GM21528 (cell line): ENCODE measurements at regions not wholly inside any gene's neighbourhood (a gene's known extent, or its start where the extent isn't known, plus 50 kb on each side); places are given as distances from the start of the nearest gene placed in this dataset.
A peak's percentile ranks its signal among the peaks of the same experiment; 100 is the strongest.
"Not testable (repeated sequence)": the region's sequence is repeated elsewhere in the genome, so short reads cannot be mapped to it uniquely, and the experiment has no call there.

Experiments
- ATAC-seq: cut with Tn5 transposase; IDR thresholded peaks from one replicate; pipeline ENCODE4 v1.9.1; 2021; ENCODE audit warnings: mild to moderate bottlenecking, moderate library complexity; ENCODE audit not compliant: unreplicated experiment, low FRiP score

DNA sequence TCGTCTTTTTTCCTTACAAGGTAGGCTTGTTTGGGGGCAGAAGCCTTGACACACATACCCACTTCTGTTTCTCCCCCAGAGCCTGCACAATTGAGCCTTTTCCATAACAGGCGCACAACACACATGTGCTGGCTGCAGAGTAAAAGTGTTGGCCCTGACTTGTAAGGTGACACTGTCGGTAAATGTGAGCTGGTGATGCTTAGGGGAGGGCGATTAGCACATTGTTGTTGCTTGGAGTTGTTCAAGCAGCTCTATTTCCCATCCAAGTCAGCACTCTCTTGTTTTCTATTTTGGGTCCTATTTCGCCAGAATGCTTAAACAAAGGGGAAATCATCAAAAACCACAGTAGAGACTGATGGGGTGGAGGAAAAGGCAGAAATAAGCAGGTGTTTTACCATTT, 51.9 kb upstream of the PTPRJ start:
- ATAC-seq, result no peak

DNA sequence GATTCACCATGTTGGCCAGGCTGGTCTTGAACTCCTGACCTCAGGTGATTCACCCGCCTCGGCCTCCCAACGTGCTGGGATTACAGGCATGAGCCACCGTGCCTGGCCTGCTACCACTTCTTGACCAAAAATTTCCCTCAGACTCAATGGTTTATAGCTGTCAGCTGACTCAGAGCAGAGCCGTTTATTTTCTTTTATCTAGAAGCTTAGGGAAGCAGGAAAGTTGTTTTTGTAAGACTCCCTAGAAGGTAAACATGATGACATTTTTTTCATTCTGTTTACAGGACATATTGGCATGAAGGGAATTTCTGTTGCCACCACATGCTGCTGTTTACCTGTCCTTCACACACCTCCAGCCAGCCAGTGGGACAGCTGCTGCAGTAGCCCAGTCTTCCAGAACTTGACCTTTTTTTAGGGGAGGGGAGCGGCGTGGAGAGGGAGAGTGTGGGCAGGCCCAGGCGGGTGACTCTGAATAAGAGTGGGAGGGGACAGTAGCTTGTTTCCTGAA, 56.1 kb upstream of the PTPRJ start:
- no peak for ATAC-seq

DNA sequence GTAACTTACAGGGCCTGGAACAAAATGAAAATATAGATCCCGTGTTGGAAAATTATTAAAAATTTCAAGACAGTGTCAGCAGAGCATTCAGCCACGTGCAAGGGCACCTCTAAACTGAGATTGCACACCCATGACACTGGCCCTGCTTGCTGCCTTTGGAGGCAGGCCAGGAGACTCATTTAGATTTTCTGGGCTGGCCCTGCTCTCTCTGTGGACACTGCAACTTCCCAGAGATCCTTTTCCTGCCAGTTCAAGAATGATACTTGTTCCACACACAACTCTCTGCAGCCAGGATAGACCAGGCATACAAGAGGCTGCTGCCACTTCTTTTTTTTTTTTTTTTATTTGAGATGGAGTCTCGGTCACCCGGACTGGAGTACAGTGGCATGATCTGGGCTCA, 56.7 kb upstream of the PTPRJ start:
- no peak for ATAC-seq

DNA sequence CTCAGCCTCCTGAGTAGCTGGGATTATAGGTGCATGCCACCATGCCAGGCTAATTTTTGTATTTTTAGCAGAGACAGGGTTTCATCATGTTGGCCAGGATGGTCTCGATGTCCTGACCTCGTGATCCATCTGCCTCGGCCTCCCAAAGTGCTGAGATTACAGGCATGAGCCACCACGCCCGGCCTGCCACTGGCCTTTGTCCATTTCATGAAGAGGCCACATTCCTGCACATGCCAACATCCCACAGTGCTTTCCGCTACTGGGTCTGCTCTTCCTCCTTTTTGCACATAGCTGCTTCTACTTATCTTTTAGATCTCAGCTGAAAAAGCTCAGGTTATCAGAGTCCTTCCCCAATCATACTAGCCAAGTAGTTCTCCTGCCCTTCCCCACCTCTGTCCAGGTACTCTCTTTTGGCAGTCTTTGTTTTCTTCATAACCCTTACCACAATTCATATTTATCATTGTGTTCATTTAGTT, 59.2 kb upstream of the PTPRJ start:
- ATAC-seq, result not testable (repeated sequence)

DNA sequence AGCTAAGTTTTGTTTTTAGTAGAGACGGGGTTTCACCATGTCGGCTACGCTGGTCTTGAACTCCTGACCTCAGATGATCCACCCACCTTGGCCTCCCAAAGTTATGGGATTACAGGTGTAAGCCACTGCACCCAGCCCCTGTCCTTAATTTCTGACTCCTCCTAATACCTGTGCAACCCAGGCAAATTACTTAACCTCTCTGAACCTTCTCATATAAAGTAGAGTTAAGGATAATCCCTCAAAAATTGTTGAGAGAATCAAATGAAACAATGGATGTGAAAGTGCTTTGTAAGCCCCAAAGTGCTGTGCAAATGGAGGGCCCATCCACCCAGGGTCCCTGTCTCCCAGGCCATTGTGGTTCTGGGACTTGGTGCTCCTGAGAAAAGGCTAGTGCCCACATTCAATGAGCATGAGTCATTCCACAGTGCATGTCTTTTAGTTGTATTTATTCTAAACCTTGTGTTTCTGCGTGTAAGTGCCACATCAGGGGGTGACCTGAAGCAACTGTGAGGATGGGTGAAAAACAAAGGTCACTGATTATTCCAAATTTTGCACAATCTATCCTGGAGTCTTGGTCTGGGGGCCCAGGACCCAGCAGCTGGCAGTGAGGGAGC, 61.4 kb upstream of the PTPRJ start:
- no peak for ATAC-seq

DNA sequence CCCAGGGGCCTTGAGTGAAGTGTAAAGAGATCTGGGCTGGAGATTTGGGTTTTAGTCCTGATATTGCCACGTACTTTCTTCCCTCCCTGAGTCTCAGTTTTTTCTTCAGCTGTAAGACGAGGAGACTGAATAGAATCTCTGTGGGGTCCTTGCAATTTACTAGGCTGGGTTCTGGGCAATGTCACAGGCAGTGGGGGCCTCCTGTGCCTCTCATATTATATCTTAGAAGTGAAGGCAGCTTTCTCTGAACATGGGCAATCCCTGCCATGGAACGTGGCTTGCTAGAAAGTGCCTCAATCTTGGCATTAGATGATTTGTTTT, 62.0 kb upstream of the PTPRJ start:
- no peak for ATAC-seq

DNA sequence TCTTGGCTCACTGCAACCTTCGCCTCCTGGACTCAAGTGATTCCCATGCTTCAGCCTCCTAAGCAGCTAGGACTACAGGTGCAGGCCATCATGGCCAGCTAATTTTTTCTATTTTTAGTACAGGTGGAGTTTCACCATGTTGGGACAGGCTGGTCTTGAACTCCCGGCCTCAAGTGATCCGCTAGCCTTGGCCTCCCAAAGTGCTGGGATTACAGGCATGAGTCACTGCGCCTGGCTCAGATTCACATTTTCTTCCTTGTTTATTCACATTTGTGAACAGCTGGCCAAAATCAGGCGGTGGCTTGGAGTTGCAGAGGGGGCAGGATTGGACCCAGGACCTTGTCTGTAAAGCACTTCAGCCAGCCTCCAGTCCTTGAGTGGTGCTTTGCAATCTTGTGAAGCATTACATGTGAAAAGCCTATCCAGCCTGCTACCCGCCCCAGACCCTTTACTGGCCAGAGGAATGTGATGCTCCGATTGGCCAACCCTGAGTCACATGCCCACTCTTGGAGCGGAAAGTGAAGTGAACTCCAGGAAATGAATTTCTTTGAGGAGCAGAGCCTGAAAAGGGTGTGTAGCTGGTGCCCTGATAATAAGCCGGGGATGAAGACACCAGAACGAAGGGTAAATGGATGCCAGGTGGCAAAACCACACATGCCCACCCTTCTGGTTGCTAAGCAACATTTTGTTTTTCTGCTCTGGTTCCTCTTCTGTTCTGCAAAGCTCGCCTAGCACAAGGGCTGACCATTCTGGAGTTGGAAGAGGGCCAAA, 62.6 kb upstream of the PTPRJ start:
- ATAC-seq, result no peak

DNA sequence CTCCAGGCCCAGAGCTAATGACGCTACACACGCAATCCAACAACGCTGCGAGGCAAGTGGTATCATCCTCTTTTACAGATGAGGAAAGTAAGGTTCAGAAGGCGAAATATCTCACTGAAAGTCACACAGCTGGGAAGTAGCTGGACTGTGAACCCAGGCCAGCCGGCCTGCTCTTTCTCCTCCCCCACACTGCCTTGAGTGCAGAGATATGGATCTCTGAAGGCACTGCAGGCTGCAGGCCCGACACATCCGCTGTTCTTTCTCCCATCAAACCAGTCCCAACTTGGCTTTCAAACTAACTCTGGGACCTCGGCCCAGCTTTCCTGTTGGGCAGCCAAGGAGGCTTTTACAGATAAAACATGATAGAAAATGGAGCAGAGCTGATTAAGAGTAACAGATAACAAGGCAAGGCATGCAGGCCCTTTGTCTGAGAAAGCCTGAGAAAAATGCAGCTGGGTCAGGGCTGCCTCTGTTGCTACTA, 64.0 kb upstream of the PTPRJ start:
- no peak for ATAC-seq

DNA sequence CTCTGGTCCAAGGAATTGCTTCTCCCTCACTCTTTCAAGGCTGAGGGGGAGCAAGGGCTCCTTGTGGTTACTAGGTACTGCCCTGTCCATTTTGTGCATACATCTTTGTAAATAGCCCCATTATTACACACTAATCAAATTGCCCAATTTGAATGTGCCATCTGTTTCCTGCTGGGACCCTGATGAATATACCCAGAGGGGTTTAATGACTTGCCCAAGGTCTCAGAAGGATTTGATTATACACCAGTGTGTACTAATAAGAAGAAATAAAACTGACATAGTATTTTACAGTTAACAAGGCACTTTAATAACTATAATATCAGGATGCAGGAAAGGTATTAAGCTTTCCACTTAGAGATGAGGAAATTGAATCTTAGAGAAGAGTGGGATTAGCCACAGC, 64.6 kb upstream of the PTPRJ start:
- no peak for ATAC-seq

DNA sequence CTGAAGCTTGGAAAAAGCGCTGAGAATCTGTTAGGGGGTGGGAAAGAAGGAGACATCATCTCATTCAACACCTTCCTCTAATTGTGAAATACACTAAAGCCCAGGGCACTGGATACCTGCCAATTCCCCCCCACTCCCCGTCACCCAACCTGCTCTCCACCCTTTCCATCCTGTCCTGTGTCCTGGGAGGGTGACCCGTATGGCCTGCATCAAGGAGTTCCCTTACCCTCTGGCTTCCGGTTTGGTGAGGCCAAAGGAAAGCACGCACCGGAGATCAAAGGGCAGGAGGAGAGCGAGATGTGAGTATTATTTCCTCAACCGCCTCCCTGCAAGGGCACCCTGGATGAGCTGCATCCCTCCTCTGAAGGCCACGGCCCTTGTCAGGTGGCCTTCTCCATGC, 65.0 kb upstream of the PTPRJ start:
- no peak for ATAC-seq

DNA sequence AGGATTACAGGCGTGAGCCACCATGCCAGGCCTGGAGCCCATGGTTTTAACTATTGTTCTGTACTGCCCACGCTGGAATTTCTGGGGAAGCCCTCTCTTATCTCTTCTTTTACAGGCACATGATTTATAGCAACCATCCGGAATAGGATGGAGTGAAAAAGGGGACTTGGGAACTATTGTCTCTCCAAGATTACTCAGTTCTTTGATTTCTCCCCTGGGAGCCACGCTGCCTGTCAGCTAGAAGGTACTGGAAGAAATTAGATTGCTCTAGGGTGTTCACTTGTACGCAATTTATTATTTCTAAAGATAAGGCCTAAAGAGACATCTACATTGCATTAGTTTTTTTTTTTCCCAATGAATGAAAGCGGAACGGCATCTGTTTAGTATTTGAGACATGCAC, 65.6 kb upstream of the PTPRJ start:
- no peak for ATAC-seq

DNA sequence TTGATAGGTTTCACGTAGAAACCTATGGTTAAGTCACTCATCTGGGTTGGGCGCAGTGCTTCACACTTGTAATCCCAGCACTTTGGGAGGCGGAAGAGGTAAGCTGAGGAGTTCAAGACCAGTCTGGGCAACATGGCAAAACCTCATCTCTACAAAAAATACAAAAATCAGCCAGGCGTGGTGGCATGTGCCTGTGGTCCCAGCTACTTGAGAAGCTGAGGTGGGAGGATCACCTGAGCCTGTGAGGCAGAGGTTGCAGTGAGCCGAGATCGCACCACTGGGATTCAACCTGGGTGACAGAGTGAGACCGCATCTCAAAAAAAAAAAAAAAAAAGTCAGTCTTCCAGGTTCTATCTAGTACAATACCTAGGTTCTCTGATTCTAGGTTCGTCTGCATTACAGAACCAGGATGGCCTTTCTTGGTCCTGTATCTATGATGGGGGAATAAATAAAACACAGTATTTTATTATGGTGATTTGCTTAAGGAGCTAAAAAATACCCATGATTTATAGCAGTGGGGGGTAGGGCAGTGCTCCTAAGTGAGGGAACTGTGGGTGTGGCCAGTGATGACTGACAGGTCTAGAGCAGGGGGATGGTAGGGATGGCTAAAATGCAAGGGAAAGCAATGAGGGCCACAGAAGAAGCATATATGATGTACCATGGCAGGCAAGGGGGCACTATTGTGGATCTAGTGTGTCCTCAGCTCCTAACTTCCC, 65.5 kb upstream of the NUP160 start:
- ATAC-seq, result no peak

DNA sequence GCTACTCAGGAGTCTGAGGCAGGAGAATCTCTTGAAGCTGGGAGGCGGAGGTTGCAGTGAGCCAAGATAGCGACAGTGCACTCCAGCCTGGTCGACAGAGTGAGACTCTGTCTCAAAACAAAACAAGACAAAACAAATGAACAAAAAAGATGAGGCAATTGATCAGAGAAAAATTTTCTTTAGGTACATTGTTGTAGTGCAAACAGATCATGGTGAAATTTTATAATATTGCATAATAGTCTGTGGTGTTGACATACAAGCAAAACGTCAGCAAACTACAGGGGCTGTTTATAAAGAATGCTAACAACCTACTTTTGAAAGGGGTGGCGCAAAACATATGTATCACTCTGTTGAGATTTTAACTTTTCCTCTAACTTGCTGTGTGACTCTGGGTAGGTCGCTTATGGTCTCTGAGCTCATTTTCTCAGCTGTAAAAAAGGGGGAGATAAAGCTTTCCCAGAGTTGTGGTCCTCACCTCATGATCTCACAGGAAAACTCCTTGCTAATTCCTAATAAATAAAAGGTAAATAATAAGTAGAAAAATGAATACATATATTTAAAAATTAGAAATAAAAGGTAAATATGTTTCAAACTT, 64.8 kb upstream of the NUP160 start:
- no peak for ATAC-seq

DNA sequence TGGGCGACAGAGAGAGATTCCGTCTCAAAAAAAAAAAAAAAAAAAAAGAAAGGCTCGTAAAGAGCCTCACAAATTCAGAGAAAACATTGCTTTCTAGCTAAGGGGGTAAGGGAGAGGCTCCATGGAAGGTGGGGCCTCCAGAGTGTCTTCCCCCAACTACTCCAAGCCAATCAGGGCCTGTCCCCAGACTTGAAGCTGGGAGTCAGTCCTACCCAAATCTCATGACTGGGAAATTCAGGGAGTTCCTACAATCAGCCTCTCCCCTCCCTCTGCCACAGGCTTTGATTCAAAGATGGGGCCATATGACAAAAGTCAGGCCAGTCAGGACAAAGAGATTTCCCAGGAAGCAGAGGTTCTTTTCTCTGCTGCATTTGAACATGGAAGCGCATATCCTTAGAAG, 63.0 kb upstream of the NUP160 start:
- no peak for ATAC-seq

DNA sequence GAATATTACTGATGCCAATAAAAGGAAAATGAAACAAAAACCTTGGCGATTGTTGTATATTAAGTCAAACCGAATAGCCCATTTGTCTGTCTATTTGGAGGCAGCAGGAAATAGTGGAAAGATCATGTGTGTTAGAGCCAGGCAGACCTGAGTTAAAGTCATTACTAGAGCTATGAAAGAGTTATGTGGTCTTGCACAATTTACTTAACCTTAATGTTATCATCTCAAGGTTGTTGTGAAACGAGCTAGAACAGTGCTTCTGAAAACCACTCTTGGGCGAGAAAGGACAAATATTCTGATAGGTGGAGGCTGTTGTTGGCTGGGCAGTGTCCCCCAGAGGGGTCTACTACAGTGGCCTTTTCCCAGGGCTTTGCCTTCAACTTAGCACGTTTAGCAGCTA, 60.0 kb upstream of the NUP160 start:
- ATAC-seq, result no peak

DNA sequence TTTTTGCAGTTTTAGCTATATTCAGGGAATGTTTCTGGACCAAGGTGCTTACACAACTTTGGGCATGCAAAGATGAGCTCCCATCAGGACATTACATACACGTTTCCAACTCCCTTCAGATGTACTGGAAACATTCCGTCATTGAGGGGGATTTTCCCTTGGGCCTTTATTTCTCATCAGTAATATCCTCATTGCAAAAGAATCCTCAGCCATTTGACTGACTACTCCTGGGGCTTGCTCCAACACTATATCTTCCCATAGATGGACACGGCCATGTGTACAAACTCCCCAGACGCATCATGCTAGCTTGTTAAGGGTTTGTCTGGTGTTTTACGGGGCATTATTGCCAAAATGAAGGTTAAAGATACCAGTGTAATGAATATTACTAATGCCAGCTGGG, 59.3 kb upstream of the NUP160 start:
- no peak for ATAC-seq

DNA sequence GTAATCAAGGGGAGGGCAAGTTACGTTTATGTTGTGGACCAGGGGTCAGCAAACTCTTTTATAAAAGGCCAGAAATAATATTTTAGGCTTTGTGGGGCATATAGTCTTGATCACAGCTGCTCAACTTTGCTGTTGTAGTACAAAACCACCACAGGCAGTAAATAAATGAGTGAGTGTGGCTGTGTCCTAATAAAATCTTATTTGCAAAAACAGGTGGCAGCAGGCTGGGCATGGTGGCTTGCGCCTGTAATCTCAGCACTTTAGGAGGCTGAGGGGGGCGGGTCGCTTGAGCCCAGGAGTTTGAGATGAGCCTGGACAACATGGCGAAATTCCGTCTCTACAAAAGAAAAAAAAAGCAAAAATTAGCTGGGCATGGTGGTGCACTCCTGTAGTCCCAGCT, 57.9 kb upstream of the NUP160 start:
- no peak for ATAC-seq

DNA sequence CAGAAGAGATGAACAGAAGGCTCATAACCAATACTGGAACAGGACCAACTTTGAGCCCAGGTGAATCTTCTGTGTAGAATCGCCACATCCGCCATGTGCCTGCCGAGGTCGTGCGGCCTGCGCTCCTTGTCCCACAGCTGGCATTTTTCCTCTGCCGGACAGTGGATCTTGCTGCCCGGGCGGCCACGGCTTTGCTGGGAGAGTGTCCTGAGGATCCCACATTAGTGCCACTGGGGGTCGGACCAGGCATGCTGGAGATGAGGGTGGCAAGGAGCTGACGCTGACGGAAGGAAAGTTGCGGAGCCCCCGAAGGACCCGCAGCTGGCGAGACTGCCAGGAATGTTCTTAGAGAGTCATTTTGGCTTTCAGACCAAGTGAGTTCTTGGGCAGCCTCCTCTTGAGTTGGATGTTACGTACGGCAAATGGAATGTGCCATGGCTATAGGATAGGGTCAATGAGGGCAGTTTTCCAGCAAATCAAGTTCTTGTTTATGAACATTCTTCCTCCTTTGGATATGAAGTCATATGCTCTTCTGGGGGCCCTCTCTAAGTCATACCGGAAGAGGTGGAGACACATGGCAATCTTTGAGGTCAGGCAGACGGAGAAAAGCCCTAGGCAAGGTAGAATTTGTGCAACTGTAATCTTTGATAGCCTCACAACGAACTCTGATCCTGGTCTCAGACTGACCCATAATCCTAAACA, 57.4 kb upstream of the NUP160 start:
- ATAC-seq, result no peak

DNA sequence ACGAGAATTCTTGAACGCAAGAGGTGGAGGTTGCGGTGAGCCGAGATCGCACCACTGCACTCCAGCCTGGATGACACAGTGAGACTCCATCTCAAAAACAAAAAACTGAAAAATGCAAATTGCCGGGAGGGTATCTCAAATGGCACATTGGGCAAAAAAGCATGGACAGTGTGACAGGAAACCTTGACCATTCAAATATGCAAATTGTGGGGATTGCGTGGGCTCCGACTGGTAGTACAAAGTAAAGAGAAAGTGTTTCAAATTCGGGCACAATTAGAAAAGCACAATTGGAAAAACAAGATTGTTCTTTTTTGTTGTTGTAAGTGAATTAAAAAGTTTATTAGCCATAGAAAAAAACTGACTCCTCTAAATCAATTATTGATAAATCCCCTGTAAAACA, 56.7 kb upstream of the NUP160 start:
- no peak for ATAC-seq

DNA sequence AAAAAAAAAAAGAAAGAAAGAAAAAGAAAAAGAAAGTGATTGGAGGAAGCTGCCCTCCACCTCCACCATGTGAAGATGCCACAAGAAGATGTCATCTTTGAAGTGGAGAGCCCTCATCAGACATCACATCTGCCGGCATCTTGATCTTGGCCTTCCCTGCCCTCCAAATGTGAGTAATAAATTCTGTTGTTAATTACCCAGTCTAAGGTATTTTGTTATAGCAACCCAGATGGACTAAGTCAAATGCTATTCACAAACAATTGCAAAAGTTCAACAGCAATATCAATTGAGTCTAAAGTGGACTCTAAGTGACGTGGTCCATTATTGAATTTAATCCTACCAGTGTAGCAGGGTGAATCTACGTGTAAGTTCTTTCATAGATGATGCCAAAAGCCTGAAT, 55.9 kb upstream of the NUP160 start:
- ATAC-seq, result no peak

DNA sequence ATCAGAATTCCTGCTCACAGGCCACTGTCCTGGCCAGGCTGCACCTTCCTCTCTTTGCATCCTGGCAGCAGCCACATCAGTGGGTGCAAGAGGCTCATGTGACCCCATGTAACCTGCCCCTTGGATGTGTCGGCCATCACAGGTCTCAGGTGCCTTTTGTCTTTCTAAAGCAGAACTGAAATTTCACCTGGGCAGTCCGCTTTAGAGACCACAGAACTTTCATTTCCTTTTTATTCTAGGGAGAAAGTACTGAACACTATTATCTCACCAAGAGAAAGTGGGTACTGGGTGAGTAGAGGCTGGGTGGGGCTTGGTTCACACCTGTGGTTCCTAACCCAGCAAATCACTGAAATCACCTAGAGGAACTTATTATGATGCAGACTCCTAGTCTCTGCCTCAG, 51.7 kb upstream of the NUP160 start:
- peak; percentile 99 for ATAC-seq
